ENCODE measurements at regions not wholly inside any gene's neighbourhood (a gene's known extent, or its start where the extent isn't known, plus 50 kb on each side); places are given as distances from the start of the nearest gene placed in this dataset.

- DNase-seq (ENCODE audit: low read depth) = no peak
- Histone ChIP-seq H3K27me3 (ENCODE audit: control insufficient read depth, insufficient read depth, low read length) (no peaks in the 10 kb centered on the region; the same call in 1 of the 2 replicates), H3K36me3 (ENCODE audit: control insufficient read depth, insufficient read depth, low read length) (no peaks in the 10 kb centered on the region), H3K4me3 (ENCODE audit: low read depth, low read length) (no peak overlapping the region)
- ChIA-PET CTCF (no interaction called here), POLR2A (no interaction called here)
- TF ChIP-seq CTCF (IDR thresholded peaks at IDR 0.05; ENCODE audit: insufficient read depth, low read depth, low read length) = no peak
These were observed 61.7 kb upstream of the EYA4 start for GRCh38 chr6:133179481-133179880.

GRCh38 chr6:133183691-133184090 is 57.5 kb upstream of the EYA4 start:
- ChIA-PET CTCF (interaction anchor here (1.2 to 2.1 kb wide), 3 partner anchors 25 to 371 kb away, joined by 3 to 7 read pairs (median 4); no protein-coding TSS in a partner anchor), POLR2A (no interaction called here)

GRCh38 chr6:133184798-133185372 is 56.3 kb upstream of the EYA4 start:
- TF ChIP-seq CTCF (IDR thresholded peaks at IDR 0.05; ENCODE audit: insufficient read depth, low read depth, low read length) = peak; percentile 52
- no peak for DNase-seq (ENCODE audit: low read depth)
- ChIA-PET POLR2A (interaction anchor here (0.6 kb wide), 1 partner anchor 330 kb away, joined by 3 read pairs; no protein-coding TSS in a partner anchor), CTCF (interaction anchor here (0.6 to 2.3 kb wide), 14 partner anchors 9 to 912 kb away, joined by 3 to 14 read pairs (median 4); no protein-coding TSS in a partner anchor)
- Histone ChIP-seq H3K36me3 (ENCODE audit: control insufficient read depth, insufficient read depth, low read length) (no peaks in the 10 kb centered on the region), H3K27me3 (ENCODE audit: control insufficient read depth, insufficient read depth, low read length) (no peaks in the 10 kb centered on the region; the same call in 1 of the 2 replicates), H3K4me3 (ENCODE audit: low read depth, low read length) (no peak overlapping the region)

More at GRCh38 chr6:133183691-133184090, 57.5 kb upstream of the EYA4 start:
- Histone ChIP-seq H3K27me3 (ENCODE audit: control insufficient read depth, insufficient read depth, low read length) (no peaks in the 10 kb centered on the region; the same call in 1 of the 2 replicates), H3K4me3 (ENCODE audit: low read depth, low read length) (no peak overlapping the region), H3K36me3 (ENCODE audit: control insufficient read depth, insufficient read depth, low read length) (no peaks in the 10 kb centered on the region)
- DNase-seq (ENCODE audit: low read depth) = no peak
- TF ChIP-seq CTCF (IDR thresholded peaks at IDR 0.05; ENCODE audit: insufficient read depth, low read depth, low read length) = no peak

- CTCF ChIA-PET = interaction anchor here (0.9 to 2.3 kb wide), 9 partner anchors 8 to 911 kb away, joined by 3 to 14 read pairs (median 4); no protein-coding TSS in a partner anchor
- no peaks in the 10 kb centered on the region for H3K36me3 ChIP-seq (ENCODE audit: control insufficient read depth, insufficient read depth, low read length)
- H3K4me3 ChIP-seq (ENCODE audit: low read depth, low read length) = no peak overlapping the region
- TF ChIP-seq CTCF (IDR thresholded peaks at IDR 0.05; ENCODE audit: insufficient read depth, low read depth, low read length) = no peak
- DNase-seq (ENCODE audit: low read depth) = no peak
- H3K27me3 ChIP-seq (ENCODE audit: control insufficient read depth, insufficient read depth, low read length) = no peaks in the 10 kb centered on the region; the same call in 1 of the 2 replicates
- POLR2A ChIA-PET = interaction anchor here (0.6 kb wide), 1 partner anchor 329 kb away, joined by 3 read pairs; no protein-coding TSS in a partner anchor
These were observed 55.4 kb upstream of the EYA4 start for GRCh38 chr6:133185731-133186130.

GRCh38 chr6:133187114-133187513 is 54.0 kb upstream of the EYA4 start:
- no peak for TF ChIP-seq CTCF (IDR thresholded peaks at IDR 0.05; ENCODE audit: insufficient read depth, low read depth, low read length)
- H3K4me3 ChIP-seq (ENCODE audit: low read depth, low read length) = no peak overlapping the region
- H3K36me3 ChIP-seq (ENCODE audit: control insufficient read depth, insufficient read depth, low read length) = no peaks in the 10 kb centered on the region
- H3K27me3 ChIP-seq (ENCODE audit: control insufficient read depth, insufficient read depth, low read length) = no peaks in the 10 kb centered on the region; the same call in 1 of the 2 replicates
- POLR2A ChIA-PET = no interaction called here
- DNase-seq (ENCODE audit: low read depth) = no peak
- CTCF ChIA-PET = interaction anchor here (0.9 to 1.6 kb wide), 2 partner anchors 224 to 361 kb away, joined by 3 to 5 read pairs; no protein-coding TSS in a partner anchor
